Glomerular endothelial cell (primary cell): ENCODE measurements at regions not wholly inside any gene's neighbourhood (a gene's known extent, or its start where the extent isn't known, plus 50 kb on each side); places are given as distances from the start of the nearest gene placed in this dataset.

Source experiments
- DNase-seq: peaks from one replicate; pipeline ENCODE4 v3.0.0-alpha.2; 2011; ENCODE audit warnings: low read depth, low spot score; ENCODE audit errors: extremely low read depth

DNA sequence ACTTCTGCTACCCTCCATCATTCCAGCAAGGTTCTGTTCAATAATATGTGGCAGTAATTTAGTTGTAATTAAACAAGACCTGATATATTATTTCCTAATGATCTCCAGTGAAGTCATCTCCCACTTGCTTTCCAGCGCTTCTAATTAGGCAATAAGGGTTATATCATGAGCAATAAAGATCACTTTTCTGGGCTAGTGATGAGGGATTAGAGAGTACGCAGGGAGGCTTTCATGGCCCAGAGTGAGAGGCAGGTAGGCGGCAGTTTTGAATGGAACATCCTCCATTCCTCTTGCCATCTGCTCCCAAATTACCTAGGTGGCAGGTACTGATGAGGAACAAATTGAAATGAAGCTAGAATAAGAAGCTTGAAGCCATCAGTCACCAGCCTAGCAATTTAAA, 358.1 kb upstream of the SYT4 start:
- DNase-seq = no peak

DNA sequence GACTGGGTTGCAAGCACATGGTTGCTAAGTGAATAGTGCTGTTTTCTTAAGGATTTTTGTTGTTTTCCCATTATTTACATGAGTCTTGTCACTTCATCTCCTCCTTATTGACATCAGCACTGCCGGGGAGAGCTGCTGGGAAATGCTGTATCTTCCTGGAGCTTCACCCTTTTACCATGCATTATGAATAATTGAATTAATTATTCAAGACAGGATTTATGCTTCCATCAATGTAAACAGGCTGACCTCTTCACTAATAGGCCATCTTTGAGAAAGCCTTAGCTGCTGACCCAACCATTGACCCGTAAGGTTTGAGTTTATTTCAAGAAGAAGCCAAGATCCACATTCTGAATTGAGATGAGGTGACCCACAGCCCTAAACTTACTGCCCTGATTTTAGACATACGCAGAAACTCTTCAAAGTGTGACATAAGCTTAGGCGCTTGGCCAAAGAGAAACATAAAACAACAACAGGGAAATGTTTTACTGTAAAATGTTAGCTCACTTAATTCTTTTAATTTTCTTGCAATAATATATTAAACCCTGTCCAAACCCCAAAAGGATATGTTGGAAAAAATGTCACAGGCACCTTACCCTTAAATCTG, 365.5 kb upstream of the SYT4 start:
- no peak for DNase-seq

DNA sequence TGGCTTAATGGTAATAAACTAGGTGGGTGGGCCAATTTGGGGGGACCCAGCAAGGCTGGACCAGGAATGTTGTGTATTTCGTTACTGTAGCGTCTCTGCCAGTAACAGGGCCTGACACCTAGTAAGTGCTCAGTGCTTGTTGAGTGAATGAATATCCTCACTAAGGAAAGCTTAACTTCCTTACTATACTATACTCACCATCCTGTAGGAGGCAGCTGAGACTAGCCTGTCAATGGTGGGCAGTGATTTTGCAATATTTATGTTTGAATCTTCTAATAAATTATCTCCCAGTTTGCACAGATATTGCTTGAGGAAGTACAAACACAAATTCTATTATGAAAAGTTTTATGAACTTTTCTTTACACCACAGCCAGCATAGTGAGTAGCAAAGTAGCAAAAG, 370.7 kb upstream of the SYT4 start:
- DNase-seq = no peak

DNA sequence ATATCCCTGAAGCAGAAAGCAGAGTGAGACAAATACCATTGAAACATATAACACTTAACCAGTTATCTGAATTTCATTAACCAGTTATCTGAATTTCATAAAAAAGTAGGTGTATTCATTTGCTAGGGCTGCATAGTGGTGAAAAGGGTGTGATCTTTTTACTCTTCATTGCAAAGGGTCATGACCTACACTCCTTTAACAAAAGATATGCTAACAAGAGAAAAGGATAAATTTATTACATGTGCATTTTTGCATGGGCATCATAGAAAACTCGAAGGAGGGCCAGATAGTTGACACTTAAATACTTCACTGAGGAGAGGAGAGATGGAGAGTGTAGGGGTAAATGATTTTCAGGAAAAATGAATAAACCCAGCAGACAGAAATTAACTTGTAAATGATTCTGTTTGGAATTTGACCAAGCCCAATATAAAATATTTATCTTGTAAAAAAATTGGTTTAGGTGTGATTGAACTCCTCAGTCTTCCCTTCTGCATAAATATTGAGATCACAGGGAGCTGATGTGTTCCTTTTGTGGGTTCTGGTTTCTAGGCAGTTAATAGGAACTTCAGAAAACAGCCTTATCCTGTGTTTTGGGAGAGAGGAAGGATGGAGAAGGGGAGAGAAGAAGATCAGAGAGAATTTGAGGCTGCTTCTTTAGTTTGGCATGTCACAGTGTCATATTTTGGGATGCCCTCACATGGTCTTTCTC, 372.5 kb upstream of the SYT4 start:
- no peak for DNase-seq

DNA sequence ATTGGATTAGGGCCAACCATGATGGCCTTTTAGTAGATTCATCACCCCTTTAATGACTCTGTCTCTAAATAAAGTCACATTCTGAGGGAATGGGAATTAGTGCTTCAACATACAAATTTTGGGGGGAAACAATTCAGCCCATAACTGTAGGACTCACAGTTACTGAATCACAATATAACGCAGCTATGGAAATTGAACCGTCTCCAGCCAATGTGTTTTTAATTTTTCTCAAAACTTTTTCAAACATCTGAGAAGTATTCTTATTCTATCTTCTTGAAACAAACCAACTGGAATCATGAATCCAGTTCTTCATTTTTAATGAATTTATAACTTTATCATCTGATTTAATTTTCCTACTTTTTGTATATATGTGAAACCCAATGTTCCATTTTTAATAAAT, 373.1 kb upstream of the SYT4 start:
- DNase-seq = no peak

DNA sequence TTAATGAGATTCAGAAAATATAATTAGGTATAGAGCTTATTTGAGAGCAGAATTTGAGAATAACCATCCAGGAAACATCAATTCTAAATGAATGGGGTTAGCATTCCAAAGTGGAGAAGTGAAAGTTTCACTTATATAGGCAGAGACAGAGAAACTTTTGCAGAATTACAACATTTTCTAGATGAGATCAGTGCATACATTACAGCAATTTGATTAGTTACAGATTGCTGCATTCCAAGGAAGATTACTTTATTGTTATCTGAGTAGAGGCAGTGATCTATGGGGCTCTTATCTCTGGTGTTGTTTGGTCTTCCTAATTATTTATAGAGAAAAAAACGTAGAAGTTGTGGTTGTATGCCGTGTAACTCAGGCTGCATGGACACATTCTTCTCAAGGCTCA, 373.8 kb upstream of the SYT4 start:
- DNase-seq = no peak

DNA sequence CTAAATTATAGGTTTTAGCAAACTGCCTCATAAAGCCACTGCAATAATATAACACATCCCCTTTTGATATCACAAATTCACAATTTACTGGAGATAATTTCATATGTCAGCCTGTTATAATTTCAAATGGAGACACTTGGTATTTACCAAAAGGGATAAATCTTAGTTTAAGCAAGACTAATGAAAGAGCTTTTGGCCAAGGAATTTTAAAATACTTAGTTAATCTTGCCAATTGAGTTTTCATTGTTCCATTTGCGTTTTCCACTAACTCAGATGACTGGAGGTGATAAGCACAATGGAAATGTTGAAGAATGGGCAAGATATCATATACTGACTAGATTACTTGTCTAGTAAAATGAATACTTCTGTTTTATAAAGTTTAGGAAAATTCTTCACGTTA, 379.3 kb upstream of the SYT4 start:
- DNase-seq = no peak

DNA sequence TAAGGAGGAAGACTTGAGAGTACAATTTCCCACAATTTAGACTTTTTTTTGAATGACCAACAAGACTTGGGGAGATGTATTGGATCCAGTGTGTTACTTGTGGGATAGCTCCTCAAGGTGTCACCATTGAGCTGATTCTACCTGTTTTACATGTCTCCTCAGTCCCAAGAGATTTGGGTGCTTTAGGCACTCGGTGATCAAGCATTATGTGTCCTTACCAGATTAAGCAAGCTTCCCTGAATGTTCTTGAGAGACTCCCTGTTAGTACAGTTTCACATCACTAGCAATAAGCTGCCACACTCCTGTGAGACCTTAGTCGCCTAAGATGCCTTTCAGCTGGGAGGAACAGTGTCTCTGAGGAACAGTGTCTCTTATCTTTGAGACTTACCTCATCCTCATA, 384.3 kb upstream of the SYT4 start:
- no peak for DNase-seq

DNA sequence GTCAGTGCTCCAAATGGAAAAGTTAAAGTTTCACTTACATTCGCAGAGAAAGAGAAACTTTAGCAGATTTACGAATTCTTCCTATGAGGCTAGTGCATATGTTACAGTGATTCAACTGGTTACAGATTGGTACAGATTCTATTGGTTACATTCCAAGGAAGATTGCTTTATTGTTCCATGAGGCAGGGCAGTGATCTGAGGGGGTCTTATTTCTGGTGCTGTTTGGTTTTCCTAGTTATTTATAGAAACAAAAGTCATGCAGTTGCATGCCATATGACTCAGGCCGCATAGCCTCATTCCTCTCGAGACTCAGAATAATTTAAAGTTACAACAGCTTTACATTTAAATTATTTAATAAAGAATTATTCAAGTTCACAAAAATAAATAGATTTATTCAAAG, 385.4 kb upstream of the SYT4 start:
- no peak for DNase-seq

DNA sequence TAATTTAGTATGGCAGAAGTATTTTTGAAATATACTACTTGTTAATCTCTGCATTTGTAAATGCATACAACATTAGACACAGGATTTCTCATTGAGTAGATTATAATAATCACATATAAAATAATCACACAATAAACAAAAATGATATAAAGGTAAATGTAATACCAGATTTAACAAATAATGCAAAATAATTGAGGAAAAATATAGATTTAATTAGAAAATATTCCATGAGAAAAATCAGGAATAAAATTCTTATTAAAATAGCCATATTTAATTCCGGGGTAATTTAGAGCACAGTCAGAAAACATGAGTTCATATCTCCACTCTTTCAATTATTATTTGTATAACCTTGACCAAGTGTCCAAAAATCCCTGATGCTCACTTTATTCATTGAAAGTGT, 385.9 kb upstream of the SYT4 start:
- DNase-seq = no peak

DNA sequence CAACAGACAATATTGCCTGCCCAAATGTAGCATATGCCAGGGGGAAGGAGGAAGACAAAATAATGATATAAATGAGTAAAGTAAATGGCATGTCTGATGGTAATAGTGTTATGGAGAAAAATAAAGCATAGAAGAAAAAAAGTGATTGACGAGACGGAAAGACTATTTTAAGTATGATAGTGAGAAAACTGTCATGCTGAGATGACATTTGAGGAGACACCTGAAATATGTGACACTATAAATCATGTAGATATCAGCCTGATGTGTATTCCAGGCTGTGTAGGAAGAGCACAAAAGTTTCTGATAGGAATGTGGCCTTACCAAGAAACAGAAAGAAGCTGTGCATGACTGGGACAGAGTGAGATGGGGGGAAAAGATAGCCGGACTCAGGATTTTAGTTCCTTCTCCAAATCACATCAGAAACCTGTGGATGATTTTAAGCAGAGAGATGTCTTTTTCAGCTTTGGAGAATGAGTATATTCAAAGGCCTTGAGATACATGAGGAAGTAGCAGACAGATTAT, 387.3 kb upstream of the SYT4 start:
- DNase-seq = no peak

DNA sequence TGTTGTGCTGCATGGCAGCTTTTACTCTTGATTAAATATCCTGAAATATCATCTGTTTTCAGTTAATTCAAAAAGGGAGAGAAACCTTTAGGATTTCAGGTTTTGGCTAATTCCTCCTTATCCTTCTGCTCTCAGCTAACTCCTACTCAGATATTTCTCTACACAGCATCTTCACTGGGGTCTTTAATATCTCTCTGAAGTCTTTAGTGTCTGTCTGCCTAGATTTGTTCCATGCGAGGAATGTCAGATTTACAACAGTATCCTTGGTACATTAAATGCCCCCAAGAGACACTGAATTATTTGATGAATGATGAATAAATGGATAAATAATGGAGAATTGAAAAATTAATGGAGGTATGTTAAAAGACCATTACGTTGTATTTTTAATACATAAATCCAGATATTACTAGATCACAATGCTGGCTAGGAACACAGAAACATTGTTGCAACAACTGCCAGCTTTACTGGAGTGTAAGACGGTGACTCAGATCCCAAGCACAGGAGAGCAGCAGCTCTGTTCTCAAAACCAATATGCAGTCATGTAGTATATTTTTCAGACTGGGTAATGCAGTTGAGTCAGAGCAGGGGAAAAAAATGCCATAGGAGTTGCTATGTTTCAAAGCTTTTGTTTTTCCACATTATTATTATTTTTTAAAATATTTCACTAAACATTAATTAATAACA, 388.0 kb upstream of the SYT4 start:
- DNase-seq = no peak

DNA sequence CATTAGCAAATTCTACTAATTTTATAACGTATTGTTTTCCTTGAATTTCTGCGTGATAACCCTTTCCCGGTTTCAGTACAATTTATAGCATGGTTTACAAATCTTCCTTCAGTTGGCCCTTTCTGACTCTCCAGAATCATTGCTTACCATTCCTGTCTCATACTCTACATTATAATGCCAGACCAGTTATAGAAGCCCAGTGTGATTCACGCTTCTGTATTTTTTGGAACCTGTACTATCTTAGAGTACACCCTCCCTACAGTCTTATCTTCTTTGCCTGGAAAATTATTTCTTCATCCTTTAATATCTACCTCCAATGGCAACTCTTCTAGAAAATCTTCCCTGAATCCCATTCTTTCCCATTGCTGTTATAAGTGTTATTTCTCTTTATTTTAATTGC, 391.6 kb upstream of the SYT4 start:
- no peak for DNase-seq

DNA sequence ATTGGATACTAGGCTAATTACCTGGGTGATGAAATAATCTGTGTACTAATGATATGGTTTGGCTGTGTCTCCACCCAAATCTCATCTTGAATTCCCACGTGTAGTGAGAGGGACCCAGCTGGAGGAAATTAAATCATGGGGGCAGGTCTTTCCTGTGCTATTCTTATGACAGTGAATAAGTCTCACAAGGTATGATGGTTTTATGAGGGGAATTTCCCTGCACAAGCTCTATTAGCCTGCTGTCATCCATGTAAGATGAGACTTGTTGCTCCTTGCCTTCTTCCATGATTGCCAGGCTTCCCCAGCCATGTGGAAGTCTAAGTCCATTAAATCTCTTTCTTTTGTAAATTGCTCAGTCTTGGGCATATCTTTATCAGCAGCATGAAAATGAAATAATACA, 394.1 kb upstream of the SYT4 start:
- no peak for DNase-seq

DNA sequence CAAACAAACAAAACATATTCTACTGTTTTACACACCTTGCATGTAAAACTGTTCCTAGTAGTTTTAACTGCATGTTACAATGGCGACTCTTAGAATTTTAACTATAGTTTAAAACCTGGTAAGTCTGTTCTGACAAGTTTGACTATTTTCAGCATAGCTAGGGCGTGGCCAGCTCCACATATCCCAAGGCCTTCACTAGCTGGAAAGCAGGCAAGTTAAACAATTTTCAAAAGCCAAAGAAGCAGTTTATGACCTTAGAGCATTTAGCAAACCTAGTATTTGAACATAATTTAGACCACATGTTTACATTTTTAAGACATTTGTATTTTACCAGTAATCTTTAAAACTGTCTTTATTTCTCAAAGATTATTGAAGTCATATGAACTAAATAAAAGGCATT, 402.8 kb upstream of the SYT4 start:
- DNase-seq = no peak

DNA sequence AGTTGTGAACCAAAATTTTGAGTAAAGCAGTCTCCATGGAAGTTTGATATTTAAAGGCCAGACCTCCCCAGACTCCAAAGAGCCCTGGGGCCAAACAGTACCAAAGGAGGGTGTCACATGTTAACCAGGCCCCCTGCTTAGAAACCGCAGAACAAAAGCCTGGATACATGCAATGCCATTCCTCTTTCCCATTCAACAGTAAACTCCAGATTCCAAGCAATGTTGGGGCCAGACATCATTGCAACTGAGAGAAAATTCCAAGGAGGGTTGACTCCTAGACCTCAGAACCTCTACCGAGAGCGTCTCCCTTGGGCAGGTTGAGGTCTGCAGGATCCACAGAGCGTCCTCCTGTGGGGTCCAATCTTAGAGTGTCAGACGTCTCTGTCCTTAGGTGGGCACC, 404.4 kb upstream of the SYT4 start:
- no peak for DNase-seq

DNA sequence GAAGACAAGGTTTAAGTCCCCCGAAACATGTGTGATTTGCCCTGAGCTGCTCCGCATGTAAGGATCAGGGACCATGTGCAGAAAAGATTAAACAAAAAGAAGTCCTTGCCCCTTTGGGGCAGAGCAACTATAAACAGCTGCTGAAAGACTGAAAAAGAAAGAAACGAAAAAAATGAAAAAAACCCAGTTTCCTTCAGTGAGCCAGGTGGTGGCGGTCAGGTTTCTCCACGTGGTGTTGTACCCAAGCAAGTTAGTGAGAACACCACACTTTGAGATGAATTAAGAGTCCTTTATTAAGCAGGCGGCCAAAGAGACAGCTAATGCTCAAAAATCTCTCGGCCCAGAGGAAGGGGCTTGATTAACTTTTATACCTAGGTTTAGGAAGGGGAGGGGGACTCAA, 404.9 kb upstream of the SYT4 start:
- no peak for DNase-seq

DNA sequence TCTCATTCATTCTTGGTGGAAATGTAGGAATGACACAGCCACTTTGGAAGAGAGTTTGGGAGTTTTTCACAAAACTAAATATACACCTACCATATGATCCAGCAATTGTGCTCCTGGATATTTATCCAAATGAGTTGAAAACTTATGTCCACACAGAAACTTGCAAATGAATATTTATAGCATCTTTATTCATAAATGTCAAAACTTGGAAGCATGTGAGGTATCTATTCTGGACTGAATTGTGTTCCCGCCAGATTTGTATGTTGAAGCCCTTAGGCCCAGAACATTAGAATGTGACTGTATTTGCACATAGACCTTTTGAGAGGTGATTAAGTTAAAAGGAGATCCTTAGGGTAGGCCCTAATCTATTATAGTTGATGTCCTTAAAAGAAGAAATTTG, 409.4 kb upstream of the SYT4 start:
- no peak for DNase-seq

DNA sequence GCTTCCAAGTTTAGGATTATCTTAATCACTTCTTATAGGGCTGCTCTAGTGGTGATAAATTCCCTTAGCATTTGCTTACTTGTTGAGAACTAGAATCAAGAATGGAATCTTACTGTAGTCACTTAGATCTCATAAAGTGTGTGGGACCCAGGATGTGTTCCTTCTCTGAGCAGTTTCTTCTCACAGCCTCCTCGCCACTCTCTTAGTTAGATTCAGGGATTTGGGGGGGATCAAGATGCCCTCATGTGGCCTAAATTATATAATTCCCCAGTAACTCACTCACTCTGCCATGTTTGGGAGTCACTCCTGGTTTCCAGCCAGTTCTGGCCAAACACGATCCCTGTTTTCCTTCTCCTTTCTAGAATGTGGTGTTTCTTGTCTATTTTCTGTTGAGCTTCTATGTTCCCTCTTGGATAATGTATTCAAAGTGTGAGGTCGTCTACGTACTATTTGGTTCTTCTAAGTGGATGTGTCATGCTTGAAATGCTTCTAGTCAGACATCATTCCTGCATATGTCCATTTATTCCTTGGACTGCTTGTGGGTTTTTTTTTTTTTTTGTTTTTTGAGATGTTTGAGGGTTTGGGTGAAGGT, 414.9 kb upstream of the SYT4 start:
- DNase-seq = no peak

DNA sequence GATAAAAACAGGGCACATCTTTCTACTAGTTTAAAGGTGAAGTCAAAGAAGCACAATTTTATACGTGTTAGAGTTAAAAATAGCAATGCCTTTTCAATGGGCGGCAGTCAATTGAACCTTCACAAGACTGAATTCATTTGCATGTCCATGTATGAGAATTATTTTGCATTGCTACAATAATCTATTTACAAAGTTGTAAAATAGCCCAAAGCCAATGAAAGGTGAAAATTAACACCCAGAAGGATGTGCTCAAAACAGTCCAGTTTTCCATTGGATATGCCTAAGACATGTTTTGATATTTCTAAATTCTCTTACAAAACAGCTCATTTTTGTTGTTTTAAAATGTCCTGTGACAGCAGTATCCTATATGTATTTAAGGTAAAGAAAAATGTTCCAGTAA, 425.1 kb upstream of the SYT4 start:
- no peak for DNase-seq

DNA sequence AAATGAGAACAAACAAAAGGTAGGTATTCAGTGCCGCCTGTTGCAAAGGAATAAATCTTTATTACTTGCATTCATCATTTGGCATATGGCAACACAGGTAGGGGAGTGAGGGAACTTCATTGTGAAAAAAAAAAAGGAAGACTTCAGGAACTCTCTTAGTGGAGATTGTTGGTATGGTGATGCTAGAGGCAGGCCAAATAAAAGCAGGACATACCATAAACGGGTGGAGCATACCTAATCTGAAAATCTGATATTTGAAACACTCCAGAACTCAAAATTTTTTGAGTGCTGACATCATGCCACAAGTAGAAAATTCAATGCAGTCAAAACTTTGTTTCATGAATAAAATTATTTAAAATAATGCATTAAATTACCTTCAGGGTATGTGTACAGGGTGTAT, 425.8 kb upstream of the SYT4 start:
- no peak for DNase-seq

DNA sequence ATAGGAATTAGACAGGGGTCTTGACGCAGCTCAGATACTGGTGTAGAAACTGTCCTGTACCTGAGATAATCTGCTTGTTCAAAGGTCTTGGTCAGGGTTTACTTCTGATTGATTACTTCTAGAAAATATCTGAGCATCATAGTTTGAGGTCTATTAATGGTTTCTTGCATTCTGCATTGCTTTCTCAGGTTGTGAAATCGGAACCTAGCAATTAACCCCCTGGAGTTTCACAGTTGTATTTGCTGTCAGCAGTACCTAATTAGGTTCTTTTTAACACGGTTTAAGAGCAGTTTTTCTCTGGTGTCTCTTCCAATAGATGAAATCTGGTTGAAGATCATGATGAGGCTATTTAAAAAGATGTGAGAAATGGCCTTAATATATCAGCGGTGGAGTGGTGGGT, 428.6 kb upstream of the SYT4 start:
- DNase-seq = no peak
